B cell (primary cell): ENCODE measurements at regions not wholly inside any gene's neighbourhood (a gene's known extent, or its start where the extent isn't known, plus 50 kb on each side); places are given as distances from the start of the nearest gene placed in this dataset.

Experiments
- EZH2 ChIP-seq: IDR thresholded peaks from 2 replicates; pipeline ENCODE4 v1.6.1; 2012; ENCODE audit warnings: borderline replicate concordance, low read depth, mild to moderate bottlenecking, moderate library complexity, low read length; ENCODE audit not compliant: insufficient read depth, poor library complexity, severe bottlenecking
- TF ChIP-seq, protein P1 (sequence below): fragments of 200-600 bp; IDR thresholded peaks from one replicate; pipeline ENCODE4 v1.8.0; 2022; ENCODE audit warnings: antibody characterized with exemption, mild to moderate bottlenecking

GRCh38 chr12:88940854-88941253 is 360.6 kb upstream of the KITLG start:
- TF ChIP-seq, protein P1, sequence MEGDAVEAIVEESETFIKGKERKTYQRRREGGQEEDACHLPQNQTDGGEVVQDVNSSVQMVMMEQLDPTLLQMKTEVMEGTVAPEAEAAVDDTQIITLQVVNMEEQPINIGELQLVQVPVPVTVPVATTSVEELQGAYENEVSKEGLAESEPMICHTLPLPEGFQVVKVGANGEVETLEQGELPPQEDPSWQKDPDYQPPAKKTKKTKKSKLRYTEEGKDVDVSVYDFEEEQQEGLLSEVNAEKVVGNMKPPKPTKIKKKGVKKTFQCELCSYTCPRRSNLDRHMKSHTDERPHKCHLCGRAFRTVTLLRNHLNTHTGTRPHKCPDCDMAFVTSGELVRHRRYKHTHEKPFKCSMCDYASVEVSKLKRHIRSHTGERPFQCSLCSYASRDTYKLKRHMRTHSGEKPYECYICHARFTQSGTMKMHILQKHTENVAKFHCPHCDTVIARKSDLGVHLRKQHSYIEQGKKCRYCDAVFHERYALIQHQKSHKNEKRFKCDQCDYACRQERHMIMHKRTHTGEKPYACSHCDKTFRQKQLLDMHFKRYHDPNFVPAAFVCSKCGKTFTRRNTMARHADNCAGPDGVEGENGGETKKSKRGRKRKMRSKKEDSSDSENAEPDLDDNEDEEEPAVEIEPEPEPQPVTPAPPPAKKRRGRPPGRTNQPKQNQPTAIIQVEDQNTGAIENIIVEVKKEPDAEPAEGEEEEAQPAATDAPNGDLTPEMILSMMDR, result no peak
- TF ChIP-seq EZH2, result no peak
